Neural cell (in vitro differentiated cells): ENCODE measurements at regions not wholly inside any gene's neighbourhood (a gene's known extent, or its start where the extent isn't known, plus 50 kb on each side); places are given as distances from the start of the nearest gene placed in this dataset.

ENCODE experiments used
- H2AFZ ChIP-seq: fragments of 200-600, 300-800 bp; sonication (generic), shearing (Covaris generic); 2 replicates; pipeline ENCODE4 v1.6.0; 2014; ENCODE audit warnings: low read depth, mild to moderate bottlenecking, antibody characterized with exemption, low read length, moderate library complexity
- H3F3A ChIP-seq: fragments of 200-600 bp; shearing (Covaris generic); 2 replicates; pipeline ENCODE4 v1.6.1; 2016; ENCODE audit warnings: mild to moderate bottlenecking, moderate library complexity, mixed read lengths, antibody characterized with exemption, low read length; ENCODE audit not compliant: insufficient read depth, poor library complexity, severe bottlenecking
- H3K27ac ChIP-seq: fragments of 200-600, 300-800 bp; sonication (generic), shearing (Covaris generic); 2 replicates; pipeline ENCODE4 v1.5.1; 2014; ENCODE audit warnings: mild to moderate bottlenecking, low read length, moderate library complexity
- H3K27me3 ChIP-seq: fragments of 300-800, 200-600 bp; sonication (generic), shearing (Covaris generic); 2 replicates; pipeline ENCODE4 v1.6.0; 2014; ENCODE audit warnings: mild to moderate bottlenecking, low read depth, low read length, moderate library complexity; ENCODE audit not compliant: insufficient read depth
- H3K36me3 ChIP-seq: fragments of 300-800, 200-600 bp; sonication (generic), shearing (Covaris generic); 2 replicates; pipeline ENCODE4 v1.5.1; 2014; ENCODE audit warnings: mild to moderate bottlenecking, antibody characterized with exemption, low read length, moderate library complexity; ENCODE audit not compliant: insufficient read depth
- H3K4me2 ChIP-seq: fragments of 300-800, 200-600 bp; sonication (generic), shearing (Covaris generic); 2 replicates; pipeline ENCODE4 v1.6.0; 2014; ENCODE audit warnings: mild to moderate bottlenecking, low read length
- H3K4me3 ChIP-seq: fragments of 300-800, 200-600 bp; sonication (generic), shearing (Covaris generic); 2 replicates; pipeline ENCODE4 v1.5.1; 2014; ENCODE audit warnings: mild to moderate bottlenecking, low read length, moderate library complexity
- H3K79me2 ChIP-seq: fragments of 200-600 bp; shearing (Covaris generic); replicated peaks from 2 replicates; pipeline ENCODE4 v1.6.0; 2014; ENCODE audit warnings: mild to moderate bottlenecking, low read length, moderate library complexity; ENCODE audit not compliant: insufficient read depth
- H3K9ac ChIP-seq: fragments of 300-800, 200-600 bp; sonication (generic), shearing (Covaris generic); 2 replicates; pipeline ENCODE4 v1.6.1; 2016; ENCODE audit warnings: mild to moderate bottlenecking, low read length, mixed read lengths
- H3K9me2 ChIP-seq: fragments of 200-600 bp; shearing (Covaris generic); 2 replicates; pipeline ENCODE4 v1.6.1; 2016; ENCODE audit warnings: mild to moderate bottlenecking, low read length, mixed read lengths; ENCODE audit not compliant: insufficient read depth
- H3K9me3 ChIP-seq: fragments of 200-600, 300-800 bp; sonication (generic), shearing (Covaris generic); 2 replicates; pipeline ENCODE4 v1.6.1; 2016; ENCODE audit warnings: mild to moderate bottlenecking, mixed run types, low read length, moderate library complexity, mixed read lengths
- H4K20me1 ChIP-seq: fragments of 200-600 bp; shearing (Covaris generic); 2 replicates; pipeline ENCODE4 v1.6.1; 2016; ENCODE audit warnings: mild to moderate bottlenecking, mixed run types; ENCODE audit not compliant: insufficient read depth
- EP300 ChIP-seq: fragments of 450-650 bp; conservative IDR thresholded peaks from 2 replicates; pipeline ENCODE4 v1.6.1; 2014; ENCODE audit warnings: antibody characterized with exemption, mild to moderate bottlenecking, moderate library complexity; ENCODE audit not compliant: poor library complexity, severe bottlenecking
- EZH2 ChIP-seq: fragments of 200-600, 300-800 bp; shearing (Covaris generic), sonication (generic); IDR thresholded peaks from 2 replicates; pipeline ENCODE4 v1.6.1; 2014; ENCODE audit warnings: antibody characterized with exemption, low read length, borderline replicate concordance, mild to moderate bottlenecking; ENCODE audit not compliant: insufficient read depth, poor library complexity, severe bottlenecking
- MXI1 ChIP-seq: fragments of 450-650 bp; conservative IDR thresholded peaks from 2 replicates; pipeline ENCODE4 v1.6.1; 2014; ENCODE audit warnings: antibody characterized with exemption, mild to moderate bottlenecking; ENCODE audit not compliant: poor library complexity, severe bottlenecking
- POLR2AphosphoS5 ChIP-seq: IDR thresholded peaks from 2 replicates; pipeline ENCODE4 v1.6.1; 2012
- RAD21 ChIP-seq: fragments of 450-650 bp; conservative IDR thresholded peaks from 2 replicates; pipeline ENCODE4 v1.6.1; 2014; ENCODE audit warnings: antibody characterized with exemption, mild to moderate bottlenecking, moderate library complexity
- SMC3 ChIP-seq: fragments of 450-650 bp; conservative IDR thresholded peaks from 2 replicates; pipeline ENCODE4 v1.6.1; 2014; ENCODE audit warnings: antibody characterized with exemption, mild to moderate bottlenecking, moderate library complexity; ENCODE audit not compliant: poor library complexity
- TAF1 ChIP-seq: IDR thresholded peaks from 2 replicates; pipeline ENCODE4 v1.6.1; 2012; ENCODE audit warnings: low read depth
- TF ChIP-seq, protein P1 (sequence below): IDR thresholded peaks from 2 replicates; pipeline ENCODE4 v1.6.1; 2012; ENCODE audit warnings: borderline replicate concordance
- TF ChIP-seq, protein P2 (sequence below): fragments of 450-650 bp; IDR thresholded peaks from 2 replicates; pipeline ENCODE4 v1.5.1; 2014; ENCODE audit warnings: antibody characterized with exemption, mild to moderate bottlenecking, moderate library complexity; ENCODE audit not compliant: poor library complexity, severe bottlenecking

DNA sequence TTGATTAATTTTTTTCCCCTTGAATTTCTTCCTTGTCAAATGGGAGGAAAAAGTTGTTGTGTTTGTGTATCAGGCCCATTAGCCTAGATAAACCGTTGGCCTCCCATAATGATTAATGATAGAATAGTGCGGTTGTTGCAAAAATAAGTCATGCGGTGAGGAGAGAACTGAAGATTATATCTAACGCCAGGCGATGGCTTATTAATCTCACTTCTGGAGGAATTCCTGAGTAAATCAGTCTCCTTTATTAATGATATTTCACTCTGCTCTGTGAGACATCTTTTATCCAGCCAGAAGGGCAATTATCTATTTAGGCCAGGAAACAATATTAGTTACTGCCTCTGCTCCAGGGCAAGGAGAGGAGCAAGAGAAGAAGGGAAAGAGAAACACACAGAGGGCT lies 107.3 kb downstream of the IRX5 start:
- Histone ChIP-seq H3K4me2 (no peak overlapping the region), H3K9me2 (no peaks in the 10 kb centered on the region), H4K20me1 (no peaks in the 10 kb centered on the region), H3K9me3 (no peaks in the 10 kb centered on the region), H3K36me3 (no peaks in the 10 kb centered on the region), H3K4me3 (no peak overlapping the region), H3K79me2 (no peaks in the 10 kb centered on the region), H3K9ac (no peak overlapping the region), H2AFZ (no peak overlapping the region), H3K27ac (no peak overlapping the region), H3F3A (no peaks in the 10 kb centered on the region), H3K27me3 (no peaks in the 10 kb centered on the region)
- TF ChIP-seq EP300 (no peak), RAD21 (no peak), SMC3 (no peak), MXI1 (no peak)
- TF ChIP-seq, protein P1, sequence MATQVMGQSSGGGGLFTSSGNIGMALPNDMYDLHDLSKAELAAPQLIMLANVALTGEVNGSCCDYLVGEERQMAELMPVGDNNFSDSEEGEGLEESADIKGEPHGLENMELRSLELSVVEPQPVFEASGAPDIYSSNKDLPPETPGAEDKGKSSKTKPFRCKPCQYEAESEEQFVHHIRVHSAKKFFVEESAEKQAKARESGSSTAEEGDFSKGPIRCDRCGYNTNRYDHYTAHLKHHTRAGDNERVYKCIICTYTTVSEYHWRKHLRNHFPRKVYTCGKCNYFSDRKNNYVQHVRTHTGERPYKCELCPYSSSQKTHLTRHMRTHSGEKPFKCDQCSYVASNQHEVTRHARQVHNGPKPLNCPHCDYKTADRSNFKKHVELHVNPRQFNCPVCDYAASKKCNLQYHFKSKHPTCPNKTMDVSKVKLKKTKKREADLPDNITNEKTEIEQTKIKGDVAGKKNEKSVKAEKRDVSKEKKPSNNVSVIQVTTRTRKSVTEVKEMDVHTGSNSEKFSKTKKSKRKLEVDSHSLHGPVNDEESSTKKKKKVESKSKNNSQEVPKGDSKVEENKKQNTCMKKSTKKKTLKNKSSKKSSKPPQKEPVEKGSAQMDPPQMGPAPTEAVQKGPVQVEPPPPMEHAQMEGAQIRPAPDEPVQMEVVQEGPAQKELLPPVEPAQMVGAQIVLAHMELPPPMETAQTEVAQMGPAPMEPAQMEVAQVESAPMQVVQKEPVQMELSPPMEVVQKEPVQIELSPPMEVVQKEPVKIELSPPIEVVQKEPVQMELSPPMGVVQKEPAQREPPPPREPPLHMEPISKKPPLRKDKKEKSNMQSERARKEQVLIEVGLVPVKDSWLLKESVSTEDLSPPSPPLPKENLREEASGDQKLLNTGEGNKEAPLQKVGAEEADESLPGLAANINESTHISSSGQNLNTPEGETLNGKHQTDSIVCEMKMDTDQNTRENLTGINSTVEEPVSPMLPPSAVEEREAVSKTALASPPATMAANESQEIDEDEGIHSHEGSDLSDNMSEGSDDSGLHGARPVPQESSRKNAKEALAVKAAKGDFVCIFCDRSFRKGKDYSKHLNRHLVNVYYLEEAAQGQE = no peak
- TF ChIP-seq, protein P2, sequence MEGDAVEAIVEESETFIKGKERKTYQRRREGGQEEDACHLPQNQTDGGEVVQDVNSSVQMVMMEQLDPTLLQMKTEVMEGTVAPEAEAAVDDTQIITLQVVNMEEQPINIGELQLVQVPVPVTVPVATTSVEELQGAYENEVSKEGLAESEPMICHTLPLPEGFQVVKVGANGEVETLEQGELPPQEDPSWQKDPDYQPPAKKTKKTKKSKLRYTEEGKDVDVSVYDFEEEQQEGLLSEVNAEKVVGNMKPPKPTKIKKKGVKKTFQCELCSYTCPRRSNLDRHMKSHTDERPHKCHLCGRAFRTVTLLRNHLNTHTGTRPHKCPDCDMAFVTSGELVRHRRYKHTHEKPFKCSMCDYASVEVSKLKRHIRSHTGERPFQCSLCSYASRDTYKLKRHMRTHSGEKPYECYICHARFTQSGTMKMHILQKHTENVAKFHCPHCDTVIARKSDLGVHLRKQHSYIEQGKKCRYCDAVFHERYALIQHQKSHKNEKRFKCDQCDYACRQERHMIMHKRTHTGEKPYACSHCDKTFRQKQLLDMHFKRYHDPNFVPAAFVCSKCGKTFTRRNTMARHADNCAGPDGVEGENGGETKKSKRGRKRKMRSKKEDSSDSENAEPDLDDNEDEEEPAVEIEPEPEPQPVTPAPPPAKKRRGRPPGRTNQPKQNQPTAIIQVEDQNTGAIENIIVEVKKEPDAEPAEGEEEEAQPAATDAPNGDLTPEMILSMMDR = no peak

DNA sequence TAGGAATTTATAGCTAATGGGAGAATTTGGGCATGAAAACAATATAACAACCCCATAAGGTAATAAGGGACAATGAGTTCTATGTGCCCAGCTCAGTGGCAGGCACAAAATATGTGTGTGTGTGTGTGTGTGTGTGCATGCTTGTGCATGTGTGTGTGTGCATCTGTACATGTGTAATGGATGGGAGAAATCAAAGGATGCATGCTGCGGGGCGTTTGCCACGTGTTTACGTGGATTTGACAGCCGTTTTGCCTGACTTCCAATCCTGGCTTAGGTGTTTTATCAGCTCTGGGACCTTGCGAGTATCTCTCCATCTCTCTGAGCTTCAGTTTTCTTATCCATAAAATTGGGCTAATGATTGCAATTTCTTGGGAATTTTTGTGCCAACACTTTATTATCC lies 108.4 kb downstream of the IRX5 start:
- Histone ChIP-seq H3K9me2 (no peaks in the 10 kb centered on the region), H3K4me2 (no peak overlapping the region), H4K20me1 (no peaks in the 10 kb centered on the region), H3K4me3 (no peak overlapping the region), H3K9me3 (no peaks in the 10 kb centered on the region), H3K27me3 (no peaks in the 10 kb centered on the region), H3K36me3 (no peaks in the 10 kb centered on the region), H3K79me2 (no peaks in the 10 kb centered on the region), H3F3A (no peaks in the 10 kb centered on the region), H3K27ac (no peak overlapping the region), H3K9ac (no peak overlapping the region), H2AFZ (no peak overlapping the region)
- TF ChIP-seq SMC3 (no peak), RAD21 (no peak), POLR2AphosphoS5 (no peak), TAF1 (no peak), EZH2 (no peak)
- TF ChIP-seq, protein P1 = no peak
